ENCODE measurements at regions not wholly inside any gene's neighbourhood (a gene's known extent, or its start where the extent isn't known, plus 50 kb on each side); places are given as distances from the start of the nearest gene placed in this dataset.
"Not testable (repeated sequence)": the region's sequence is repeated elsewhere in the genome, so short reads cannot be mapped to it uniquely, and the experiment has no call there.

DNA sequence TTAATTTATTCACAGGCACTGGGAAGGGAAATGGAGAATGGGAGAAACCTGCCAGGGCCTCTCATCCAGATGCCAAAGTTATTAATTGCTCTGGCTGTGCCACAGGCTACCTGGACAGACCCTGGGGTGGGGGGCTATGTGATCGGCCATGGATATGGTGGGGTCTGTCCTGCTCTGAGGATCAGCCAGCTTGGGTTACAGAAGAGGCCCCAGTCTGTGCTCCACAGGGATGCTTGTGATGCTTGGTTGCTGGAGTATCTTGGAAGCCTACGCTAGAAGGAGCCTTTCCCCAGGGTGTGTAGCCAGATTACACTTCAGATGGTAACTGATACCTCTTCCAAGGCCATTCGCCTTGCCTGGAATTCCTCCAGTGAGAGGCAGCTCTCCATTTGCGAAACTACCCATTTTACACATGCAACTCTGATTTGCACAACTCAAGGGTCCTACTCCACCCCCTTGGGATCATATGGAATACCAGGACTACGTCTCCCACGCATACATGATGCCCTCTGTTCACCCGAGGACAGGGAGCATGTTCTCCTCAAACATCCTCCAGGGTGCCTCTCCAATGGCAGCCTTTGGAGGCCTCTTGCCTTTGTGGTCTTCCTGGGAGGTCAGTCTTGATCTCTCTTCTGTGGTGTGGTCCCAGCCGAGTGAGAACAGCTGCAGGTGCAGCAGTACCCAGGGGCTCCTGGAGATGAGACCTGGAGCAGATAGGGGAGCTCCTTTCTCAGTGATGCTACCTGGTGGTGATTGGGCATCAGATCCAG is 186.6 kb upstream of the TSHZ3 start:
- H3K9me3 ChIP-seq (ENCODE audit: low read length), result no peaks in the 10 kb centered on the region
- H3K27ac ChIP-seq (ENCODE audit: low read depth, low read length, poor library complexity, severe bottlenecking), result no peak overlapping the region
- ChIA-PET CTCF (ENCODE audit: unreplicated experiment) (no interaction called here), POLR2A (no interaction called here)
- H3K79me2 ChIP-seq (ENCODE audit: insufficient read depth, low read depth, low read length), result no peaks in the 10 kb centered on the region
- no peak for DNase-seq (ENCODE audit: low spot score)
- H3K4me1 ChIP-seq (ENCODE audit: insufficient read depth, low read length, poor library complexity, severe bottlenecking), result no peaks in the 10 kb centered on the region
- intact Hi-C loops (cut with micrococcal nuclease; ENCODE audit: unreplicated experiment), result no loop called here
- no peaks in the 10 kb centered on the region for H4K20me1 ChIP-seq (ENCODE audit: insufficient read depth, low read length)
- no peak overlapping the region for H3K4me3 ChIP-seq (ENCODE audit: low read depth, low read length, poor library complexity, severe bottlenecking)
- TF ChIP-seq, protein P1, sequence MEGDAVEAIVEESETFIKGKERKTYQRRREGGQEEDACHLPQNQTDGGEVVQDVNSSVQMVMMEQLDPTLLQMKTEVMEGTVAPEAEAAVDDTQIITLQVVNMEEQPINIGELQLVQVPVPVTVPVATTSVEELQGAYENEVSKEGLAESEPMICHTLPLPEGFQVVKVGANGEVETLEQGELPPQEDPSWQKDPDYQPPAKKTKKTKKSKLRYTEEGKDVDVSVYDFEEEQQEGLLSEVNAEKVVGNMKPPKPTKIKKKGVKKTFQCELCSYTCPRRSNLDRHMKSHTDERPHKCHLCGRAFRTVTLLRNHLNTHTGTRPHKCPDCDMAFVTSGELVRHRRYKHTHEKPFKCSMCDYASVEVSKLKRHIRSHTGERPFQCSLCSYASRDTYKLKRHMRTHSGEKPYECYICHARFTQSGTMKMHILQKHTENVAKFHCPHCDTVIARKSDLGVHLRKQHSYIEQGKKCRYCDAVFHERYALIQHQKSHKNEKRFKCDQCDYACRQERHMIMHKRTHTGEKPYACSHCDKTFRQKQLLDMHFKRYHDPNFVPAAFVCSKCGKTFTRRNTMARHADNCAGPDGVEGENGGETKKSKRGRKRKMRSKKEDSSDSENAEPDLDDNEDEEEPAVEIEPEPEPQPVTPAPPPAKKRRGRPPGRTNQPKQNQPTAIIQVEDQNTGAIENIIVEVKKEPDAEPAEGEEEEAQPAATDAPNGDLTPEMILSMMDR (conservative IDR thresholded peaks at IDR 0.05; ENCODE audit: low read length), result no peak
- no peak for TF ChIP-seq EZH2phosphoT487 (IDR thresholded peaks at IDR 0.05; ENCODE audit: borderline replicate concordance, low read depth, low read length)
- H3K4me2 ChIP-seq (ENCODE audit: low read length), result no peak overlapping the region
- no peaks in the 10 kb centered on the region for H3K9me2 ChIP-seq (ENCODE audit: insufficient read depth, low read length)
- no TSS peak for BruUV-seq (replicated peaks)
- no peak overlapping the region for H2AFZ ChIP-seq (ENCODE audit: low read length)
- H3K36me3 ChIP-seq (ENCODE audit: insufficient read depth, low read length), result no peaks in the 10 kb centered on the region

DNA sequence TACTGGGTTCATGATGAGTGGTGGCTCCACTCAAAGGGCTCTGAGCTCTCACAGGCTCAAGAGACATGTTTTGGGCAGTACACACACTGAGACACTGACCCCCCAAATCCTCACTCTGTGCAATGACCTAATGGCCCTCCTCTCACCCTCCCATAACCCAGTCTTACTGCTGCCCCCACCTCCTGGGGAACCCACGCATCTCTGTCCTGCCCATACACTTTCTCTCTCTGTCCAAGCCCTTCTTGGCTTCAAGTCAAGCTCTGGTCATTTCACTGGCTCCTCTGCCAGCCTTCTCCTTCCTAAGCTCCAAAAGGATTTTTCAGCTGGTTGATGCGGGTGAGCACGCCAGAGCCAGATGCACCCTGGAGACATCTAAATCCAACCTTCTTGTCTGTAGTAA is 187.9 kb upstream of the TSHZ3 start:
- H3K9me3 ChIP-seq (ENCODE audit: low read length), result no peaks in the 10 kb centered on the region
- H3K4me1 ChIP-seq (ENCODE audit: insufficient read depth, low read length, poor library complexity, severe bottlenecking), result no peaks in the 10 kb centered on the region
- BruUV-seq (replicated peaks), result no TSS peak
- no peak overlapping the region for H3K4me2 ChIP-seq (ENCODE audit: low read length)
- intact Hi-C loops (cut with micrococcal nuclease; ENCODE audit: unreplicated experiment), result no loop called here
- H3K4me3 ChIP-seq (ENCODE audit: low read depth, low read length, poor library complexity, severe bottlenecking), result no peak overlapping the region
- TF ChIP-seq EZH2phosphoT487 (IDR thresholded peaks at IDR 0.05; ENCODE audit: borderline replicate concordance, low read depth, low read length), result no peak
- TF ChIP-seq, protein P1 (conservative IDR thresholded peaks at IDR 0.05; ENCODE audit: low read length), result no peak
- no peaks in the 10 kb centered on the region for H4K20me1 ChIP-seq (ENCODE audit: insufficient read depth, low read length)
- H3K27ac ChIP-seq (ENCODE audit: low read depth, low read length, poor library complexity, severe bottlenecking), result no peak overlapping the region
- no peaks in the 10 kb centered on the region for H3K79me2 ChIP-seq (ENCODE audit: insufficient read depth, low read depth, low read length)
- H3K36me3 ChIP-seq (ENCODE audit: insufficient read depth, low read length), result no peaks in the 10 kb centered on the region
- H3K9me2 ChIP-seq (ENCODE audit: insufficient read depth, low read length), result no peaks in the 10 kb centered on the region
- POLR2A ChIA-PET, result no interaction called here
- CTCF ChIA-PET (ENCODE audit: unreplicated experiment), result no interaction called here
- no peak for DNase-seq (ENCODE audit: low spot score)
- H2AFZ ChIP-seq (ENCODE audit: low read length), result no peak overlapping the region

DNA sequence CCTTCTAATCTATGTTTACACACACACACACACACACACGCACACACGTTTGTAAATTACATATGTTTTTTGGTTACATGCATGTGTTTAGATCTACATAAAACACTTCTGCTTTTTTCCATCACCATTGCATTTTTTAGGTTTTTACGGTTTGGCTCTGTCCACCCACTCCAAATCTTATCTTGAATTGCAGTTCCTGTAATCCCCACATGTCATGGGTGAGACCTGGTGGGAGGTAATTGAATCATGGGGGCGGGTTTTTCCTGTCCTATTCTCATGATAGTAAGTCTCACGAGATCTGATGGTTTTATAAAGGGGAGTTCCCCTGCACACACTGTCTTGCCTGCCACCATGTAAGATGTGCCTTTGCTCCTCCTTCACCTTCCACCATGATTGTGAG is 188.7 kb upstream of the TSHZ3 start:
- H3K4me1 ChIP-seq (ENCODE audit: insufficient read depth, low read length, poor library complexity, severe bottlenecking); POLR2A ChIA-PET; H3K4me2 ChIP-seq (ENCODE audit: low read length); intact Hi-C loops (cut with micrococcal nuclease; ENCODE audit: unreplicated experiment); H3K36me3 ChIP-seq (ENCODE audit: insufficient read depth, low read length); H3K9me2 ChIP-seq (ENCODE audit: insufficient read depth, low read length); H3K27ac ChIP-seq (ENCODE audit: low read depth, low read length, poor library complexity, severe bottlenecking); H3K9me3 ChIP-seq (ENCODE audit: low read length); CTCF ChIA-PET (ENCODE audit: unreplicated experiment); BruUV-seq (replicated peaks); DNase-seq (ENCODE audit: low spot score); H2AFZ ChIP-seq (ENCODE audit: low read length); H3K4me3 ChIP-seq (ENCODE audit: low read depth, low read length, poor library complexity, severe bottlenecking); H3K79me2 ChIP-seq (ENCODE audit: insufficient read depth, low read depth, low read length); H4K20me1 ChIP-seq (ENCODE audit: insufficient read depth, low read length): not testable (repeated sequence)
